SH-SY5Y (cell line): ENCODE measurements at regions not wholly inside any gene's neighbourhood (a gene's known extent, or its start where the extent isn't known, plus 50 kb on each side); places are given as distances from the start of the nearest gene placed in this dataset.

Experiments
- GATA2 ChIP-seq: IDR thresholded peaks from 2 replicates; pipeline ENCODE4 v1.6.1; 2011; ENCODE audit warnings: mild to moderate bottlenecking, low read depth, low read length
- GATA3 ChIP-seq: IDR thresholded peaks from 2 replicates; pipeline ENCODE4 v1.6.1; 2011; ENCODE audit warnings: low read depth, mild to moderate bottlenecking, low read length, moderate library complexity

GRCh38 chr5:89444088-89444487, 561.1 kb upstream of the MEF2C start:
- TF ChIP-seq GATA2 (no peak), GATA3 (no peak)
